ENCODE measurements at regions not wholly inside any gene's neighbourhood (a gene's known extent, or its start where the extent isn't known, plus 50 kb on each side); places are given as distances from the start of the nearest gene placed in this dataset.

DNA sequence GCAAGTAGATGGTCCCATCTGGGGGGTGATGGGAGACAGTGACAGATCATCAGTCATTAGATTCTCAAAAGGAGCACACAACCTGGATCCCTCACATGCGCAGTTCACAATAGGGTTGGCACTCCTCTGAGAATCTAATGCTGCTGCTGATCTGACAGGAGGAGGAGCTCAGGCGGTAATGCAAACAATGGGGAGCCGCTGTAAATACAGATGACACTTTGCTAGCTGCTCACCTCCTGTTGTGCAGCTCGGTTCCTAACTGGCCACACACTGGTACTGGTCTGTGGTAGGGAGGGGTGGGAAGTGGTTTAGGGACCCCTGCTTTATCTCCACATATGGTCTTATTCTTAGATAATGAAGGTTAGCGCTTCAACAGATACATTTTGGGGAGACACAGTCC is 506.6 kb downstream of the PLCL1 start:
- Histone ChIP-seq H3K9ac (ENCODE audit: control insufficient read depth, extremely low read depth, insufficient read depth, low read length) (no peak overlapping the region), H3K9me3 (ENCODE audit: control insufficient read depth, low read depth, low read length) (no peaks in the 10 kb centered on the region), H3K27ac (ENCODE audit: control insufficient read depth, insufficient read depth, low read length) (no peak overlapping the region), H3K4me2 (ENCODE audit: control insufficient read depth, extremely low read depth, insufficient read depth, low read depth, low read length) (no peak overlapping the region), H3K79me2 (ENCODE audit: control insufficient read depth, insufficient read depth, low read length) (no peaks in the 10 kb centered on the region), H3K27me3 (ENCODE audit: control insufficient read depth, extremely low read depth, insufficient read depth, low read length) (no peaks in the 10 kb centered on the region), H3K36me3 (ENCODE audit: control insufficient read depth in 2 of 2, extremely low read depth in 1 of 2, insufficient read depth in 2 of 2, low read length in 2 of 2) (no peaks in the 10 kb centered on the region), H3K4me1 (ENCODE audit: control insufficient read depth, extremely low read depth, insufficient read depth, low read length) (no peaks in the 10 kb centered on the region), H4K20me1 (ENCODE audit: control insufficient read depth, extremely low read depth, insufficient read depth, low read length) (no peaks in the 10 kb centered on the region), H3K4me3 (ENCODE audit: control insufficient read depth in 2 of 3, extremely low read depth in 1 of 3, insufficient read depth in 2 of 3, low read depth in 1 of 3, low read length in 3 of 3) (no peak overlapping the region), H2AFZ (ENCODE audit: control insufficient read depth, low read length) (no peak overlapping the region), H3K9me1 (ENCODE audit: control insufficient read depth, extremely low read depth, insufficient read depth, low read length) (no peaks in the 10 kb centered on the region)
- TF ChIP-seq EZH2 (IDR thresholded peaks at IDR 0.05; ENCODE audit: low read length): no peak
- TF ChIP-seq CTCF (optimal IDR thresholded peaks at IDR 0.05 in 1 of 3, IDR thresholded peaks at IDR 0.05 in 1 of 3, conservative IDR thresholded peaks at IDR 0.05 in 1 of 3; ENCODE audit: extremely low read depth in 1 of 3, insufficient read depth in 2 of 3, low read length in 3 of 3): no peak
- no peak for FAIRE-seq
- no peak for DNase-seq (ENCODE audit: low read depth, low spot score)
- dilution Hi-C loops (cut with MboI; ENCODE audit: extremely low pct_ligation_motif_present, low sequenced_read_pairs): no loop called here

- H3K79me2 ChIP-seq (ENCODE audit: control insufficient read depth, insufficient read depth, low read length): no peaks in the 10 kb centered on the region
- no peak overlapping the region for H2AFZ ChIP-seq (ENCODE audit: control insufficient read depth, low read length)
- no peak for FAIRE-seq
- H3K36me3 ChIP-seq (ENCODE audit: control insufficient read depth in 2 of 2, extremely low read depth in 1 of 2, insufficient read depth in 2 of 2, low read length in 2 of 2): no peaks in the 10 kb centered on the region
- dilution Hi-C loops (cut with MboI; ENCODE audit: extremely low pct_ligation_motif_present, low sequenced_read_pairs): no loop called here
- H3K27ac ChIP-seq (ENCODE audit: control insufficient read depth, insufficient read depth, low read length): no peak overlapping the region
- no peak for DNase-seq (ENCODE audit: low read depth, low spot score)
- no peaks in the 10 kb centered on the region for H3K9me3 ChIP-seq (ENCODE audit: control insufficient read depth, low read depth, low read length)
- H3K9ac ChIP-seq (ENCODE audit: control insufficient read depth, extremely low read depth, insufficient read depth, low read length): no peak overlapping the region
- H3K9me1 ChIP-seq (ENCODE audit: control insufficient read depth, extremely low read depth, insufficient read depth, low read length): no peaks in the 10 kb centered on the region
- TF ChIP-seq CTCF (optimal IDR thresholded peaks at IDR 0.05 in 1 of 3, IDR thresholded peaks at IDR 0.05 in 1 of 3, conservative IDR thresholded peaks at IDR 0.05 in 1 of 3; ENCODE audit: extremely low read depth in 1 of 3, insufficient read depth in 2 of 3, low read length in 3 of 3) (peak; percentile 65 to 72 (median 69)), EZH2 (IDR thresholded peaks at IDR 0.05; ENCODE audit: low read length) (no peak)
- H3K27me3 ChIP-seq (ENCODE audit: control insufficient read depth, extremely low read depth, insufficient read depth, low read length): no peaks in the 10 kb centered on the region
- no peak overlapping the region for H3K4me3 ChIP-seq (ENCODE audit: control insufficient read depth in 2 of 3, extremely low read depth in 1 of 3, insufficient read depth in 2 of 3, low read depth in 1 of 3, low read length in 3 of 3)
- H3K4me2 ChIP-seq (ENCODE audit: control insufficient read depth, extremely low read depth, insufficient read depth, low read depth, low read length): no peak overlapping the region
- no peaks in the 10 kb centered on the region for H3K4me1 ChIP-seq (ENCODE audit: control insufficient read depth, extremely low read depth, insufficient read depth, low read length)
- no peaks in the 10 kb centered on the region for H4K20me1 ChIP-seq (ENCODE audit: control insufficient read depth, extremely low read depth, insufficient read depth, low read length)
Measured at GRCh38 chr2:198309673-198310280, 505.4 kb downstream of the PLCL1 start.

Measured in keratinocyte (primary cell).